ENCODE measurements at regions not wholly inside any gene's neighbourhood (a gene's known extent, or its start where the extent isn't known, plus 50 kb on each side); places are given as distances from the start of the nearest gene placed in this dataset.

- no TSS peak for BruUV-seq (replicated peaks)
- CTCF ChIA-PET, result no interaction called here
- no peak overlapping the region for H3K4me3 ChIP-seq (replicated peaks in 1 of 2; ENCODE audit: low read depth in 1 of 2, low read length in 2 of 2)
- H3K4me1 ChIP-seq (ENCODE audit: control insufficient read depth in 1 of 2, insufficient read depth in 2 of 2, low read length in 2 of 2), result no peaks in the 10 kb centered on the region
- no peak for DNase-seq (ENCODE audit: low read depth, low spot score)
- no peaks in the 10 kb centered on the region for H3K9me2 ChIP-seq (ENCODE audit: insufficient read depth)
- H2AFZ ChIP-seq (ENCODE audit: low read depth, low read length, poor library complexity, severe bottlenecking), result no peak overlapping the region
- H4K20me1 ChIP-seq (ENCODE audit: insufficient read depth), result no peaks in the 10 kb centered on the region
- H3K36me3 ChIP-seq (ENCODE audit: control insufficient read depth in 1 of 2, insufficient read depth in 2 of 2, low read length in 2 of 2), result no peaks in the 10 kb centered on the region
- H3K9ac ChIP-seq (ENCODE audit: low read length), result no peak overlapping the region
- intact Hi-C loops (cut with micrococcal nuclease), result no loop called here
- no peak for TF ChIP-seq JUND (IDR thresholded peaks at IDR 0.05)
- TF ChIP-seq REST (IDR thresholded peaks at IDR 0.05; ENCODE audit: low read depth), result no peak
- no peak for TF ChIP-seq CEBPB (IDR thresholded peaks at IDR 0.05; ENCODE audit: low read depth)
- TF ChIP-seq, protein P1, sequence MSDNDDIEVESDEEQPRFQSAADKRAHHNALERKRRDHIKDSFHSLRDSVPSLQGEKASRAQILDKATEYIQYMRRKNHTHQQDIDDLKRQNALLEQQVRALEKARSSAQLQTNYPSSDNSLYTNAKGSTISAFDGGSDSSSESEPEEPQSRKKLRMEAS (IDR thresholded peaks at IDR 0.05), result no peak
- no peak for TF ChIP-seq SP1 (IDR thresholded peaks at IDR 0.05; ENCODE audit: low read depth)
- TF ChIP-seq, protein P2, sequence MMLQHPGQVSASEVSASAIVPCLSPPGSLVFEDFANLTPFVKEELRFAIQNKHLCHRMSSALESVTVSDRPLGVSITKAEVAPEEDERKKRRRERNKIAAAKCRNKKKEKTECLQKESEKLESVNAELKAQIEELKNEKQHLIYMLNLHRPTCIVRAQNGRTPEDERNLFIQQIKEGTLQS (IDR thresholded peaks at IDR 0.05), result no peak
- TF ChIP-seq EZH2 (IDR thresholded peaks at IDR 0.05), result no peak
- TF ChIP-seq SIN3A (IDR thresholded peaks at IDR 0.05; ENCODE audit: low read depth), result no peak
- no peak for TF ChIP-seq CBX3 (IDR thresholded peaks at IDR 0.05; ENCODE audit: low read depth)
- TF ChIP-seq RAD21 (IDR thresholded peaks at IDR 0.05; ENCODE audit: low read depth), result no peak
- TF ChIP-seq EZH2phosphoT487 (IDR thresholded peaks at IDR 0.05; ENCODE audit: borderline replicate concordance), result no peak
- TF ChIP-seq ZFX (IDR thresholded peaks at IDR 0.05), result no peak
- no peak for TF ChIP-seq CTCF (IDR thresholded peaks at IDR 0.05 in 2 of 3, conservative IDR thresholded peaks at IDR 0.05 in 1 of 3; ENCODE audit: borderline replicate concordance in 1 of 3, insufficient read depth in 1 of 3, low read depth in 2 of 3, low read length in 2 of 3)
- no peak for TF ChIP-seq SRF (IDR thresholded peaks at IDR 0.05; ENCODE audit: low read depth)
- TF ChIP-seq TCF7L2 (IDR thresholded peaks at IDR 0.05; ENCODE audit: borderline replicate concordance, extremely low read depth, insufficient read depth, insufficient read length), result no peak
- TF ChIP-seq ZNF274 (IDR thresholded peaks at IDR 0.05; ENCODE audit: low read depth, low read length), result no peak
- TF ChIP-seq YY1 (IDR thresholded peaks at IDR 0.05; ENCODE audit: extremely low read depth, insufficient replicate concordance, low read depth, low read length), result no peak
- TF ChIP-seq POLR2A (IDR thresholded peaks at IDR 0.05; ENCODE audit: borderline replicate concordance, extremely low read depth, insufficient read depth, insufficient read length), result no peak
- no peak for TF ChIP-seq ZBTB33 (IDR thresholded peaks at IDR 0.05; ENCODE audit: extremely low read depth, insufficient replicate concordance, low read length)
- ATAC-seq, result no peak
- no peaks in the 10 kb centered on the region for H3K9me3 ChIP-seq (ENCODE audit: control insufficient read depth in 1 of 2, insufficient read depth in 1 of 2, low read depth in 1 of 2, low read length in 2 of 2)
- POLR2A ChIA-PET, result no interaction called here
- H3K27ac ChIP-seq (ENCODE audit: low read depth, low read length), result no peak overlapping the region
- no peak overlapping the region for H3K4me2 ChIP-seq (ENCODE audit: low read length)
- H3K27me3 ChIP-seq (ENCODE audit: insufficient read depth, low read length), result no peaks in the 10 kb centered on the region
- RAD21 ChIA-PET (ENCODE audit: low non-redundant PET in 1 of 2, low total read pairs in 2 of 2, uncharacterized antibody in 2 of 2, unreplicated experiment in 2 of 2), result no interaction called here
- H3K79me2 ChIP-seq (ENCODE audit: insufficient read depth, low read length), result no peaks in the 10 kb centered on the region
Observed at GRCh38 chr1:200464784-200465400, 55.1 kb upstream of the ZNF281 start.

All from HCT116 (cell line).